A549 (cell line): ENCODE measurements at regions not wholly inside any gene's neighbourhood (a gene's known extent, or its start where the extent isn't known, plus 50 kb on each side); places are given as distances from the start of the nearest gene placed in this dataset.

Experiments
- ATAC-seq, 2 experiments: fragments of 200-7000 bp in 1 of 2; fragments of >200 bp in 1 of 2; cut with Nextera tagmentation in 1 of 2; cut with Tn5 transposase in 1 of 2; 3 replicates each; pipeline versions ENCODE4 v1.8.0 to v1.9.1; 2018 to 2020; ENCODE audit warnings: mild to moderate bottlenecking in 1 of 2, moderate library complexity in 1 of 2
- CTCF ChIA-PET: fragments of 300-600 bp; sonication (Branson Sonifier 250); formaldehyde crosslinking; extraction: SDS; loops from one replicate; lab custom pipeline; 2021; ENCODE audit warnings: antibody characterized with exemption, inconsistent platforms; lab: Yijun Ruan, JAX
- POLR2A ChIA-PET: fragments of 350-600 bp; formaldehyde crosslinking; extraction: SDS; loops from one replicate; lab custom pipeline; 2021; ENCODE audit warnings: antibody characterized with exemption, inconsistent platforms; lab: Yijun Ruan, JAX
- DNase-seq, 2 experiments: peaks; one replicate each; pipeline versions ENCODE4 v3.0.0 to v3.0.0-alpha.2; 2011 to 2016; ENCODE audit warnings: low read depth in 1 of 2, low spot score in 1 of 2
- FAIRE-seq: peaks from 2 replicates; lab custom pipeline; 2011; peaks lifted over from hg19 to GRCh38; lab: Jason Lieb, UNC
- H3K27ac ChIP-seq, 2 experiments: fragments of >200 bp; sonication (Bioruptor Twin); formaldehyde crosslinking; 3 replicates each; pipeline ENCODE4 v1.5.1; 2016 to 2017
- H3K4me1 ChIP-seq: fragments of >200 bp; sonication (Bioruptor Twin); formaldehyde crosslinking; 3 replicates; pipeline ENCODE4 v1.6.1; 2016
- H3K4me2 ChIP-seq: fragments of >200 bp; sonication (Bioruptor Twin); formaldehyde crosslinking; 3 replicates; pipeline ENCODE4 v1.6.1; 2016
- H3K4me3 ChIP-seq: fragments of >200 bp; sonication (Bioruptor Twin); formaldehyde crosslinking; 3 replicates; pipeline ENCODE4 v1.5.1; 2016
- H3K9me3 ChIP-seq: fragments of >200 bp; sonication (Bioruptor Twin); formaldehyde crosslinking; 3 replicates; pipeline ENCODE4 v1.6.1; 2016
- BCL3 ChIP-seq: fragments of >200 bp; sonication (Bioruptor Twin); formaldehyde crosslinking; IDR thresholded peaks from 3 replicates; pipeline ENCODE4 v1.6.1; 2016
- CBX2 ChIP-seq: fragments of 200-600 bp; sonication (generic); IDR thresholded peaks from 2 replicates; pipeline ENCODE4 v1.6.1; 2016; ENCODE audit warnings: low read depth, mild to moderate bottlenecking, borderline replicate concordance
- CEBPB ChIP-seq, 2 experiments: fragments of >200 bp in 1 of 2; sonication (Bioruptor Twin) in 1 of 2; formaldehyde crosslinking in 1 of 2; IDR thresholded peaks; 2 replicates each; pipeline ENCODE4 v1.6.1; 2012 to 2016
- CHD2 ChIP-seq: fragments of 150-350 bp; IDR thresholded peaks from 2 replicates; pipeline ENCODE4 v1.6.1; 2014; ENCODE audit warnings: low read length; ENCODE audit not compliant: partially characterized antibody
- CTCF ChIP-seq: fragments of >200 bp; sonication (Bioruptor Twin); formaldehyde crosslinking; IDR thresholded peaks from 3 replicates; pipeline ENCODE4 v1.5.1; 2016
- EHF ChIP-seq: fragments of 250-450 bp; sonication (Bioruptor Pico); IDR thresholded peaks from 2 replicates; pipeline ENCODE4 v1.5.0; 2020; ENCODE audit warnings: mild to moderate bottlenecking
- EHMT2 ChIP-seq: fragments of 200-600 bp; sonication (generic); IDR thresholded peaks from 2 replicates; pipeline ENCODE4 v1.6.1; 2016; ENCODE audit warnings: antibody characterized with exemption, low read depth, mild to moderate bottlenecking, moderate library complexity
- EP300 ChIP-seq, 2 experiments: fragments of >200 bp; sonication (Bioruptor Twin); formaldehyde crosslinking; IDR thresholded peaks; 2 replicates in 1 of 2; 3 replicates in 1 of 2; pipeline ENCODE4 v1.6.1; 2016 to 2017
- FOSB ChIP-seq: fragments of 250-450 bp; sonication (Bioruptor Pico); IDR thresholded peaks from 2 replicates; pipeline ENCODE4 v1.5.0; 2020; ENCODE audit warnings: mild to moderate bottlenecking, moderate library complexity
- HDAC2 ChIP-seq: fragments of 200-600 bp; sonication (generic); IDR thresholded peaks from 2 replicates; pipeline ENCODE4 v1.6.1; 2016
- HOXA7 ChIP-seq: fragments of 250-450 bp; sonication (Bioruptor Pico); IDR thresholded peaks from 2 replicates; pipeline ENCODE4 v1.5.0; 2020; ENCODE audit warnings: mild to moderate bottlenecking, moderate library complexity
- HOXB13 ChIP-seq: fragments of 250-450 bp; sonication (Bioruptor Pico); IDR thresholded peaks from 2 replicates; pipeline ENCODE4 v1.5.0; 2020; ENCODE audit warnings: low read depth, mild to moderate bottlenecking, moderate library complexity
- KDM5A ChIP-seq: fragments of 200-600 bp; sonication (generic); IDR thresholded peaks from 2 replicates; pipeline ENCODE4 v1.6.1; 2016; ENCODE audit warnings: antibody characterized with exemption, mild to moderate bottlenecking
- MAFK ChIP-seq: fragments of 450-650 bp; IDR thresholded peaks from 2 replicates; pipeline ENCODE4 v1.6.1; 2014; ENCODE audit not compliant: partially characterized antibody
- MAZ ChIP-seq: fragments of 150-350 bp; IDR thresholded peaks from 2 replicates; pipeline ENCODE4 v1.6.1; 2014; ENCODE audit warnings: antibody characterized with exemption, low read depth, low read length, borderline replicate concordance
- POLR2A ChIP-seq: IDR thresholded peaks from 2 replicates; pipeline ENCODE4 v1.6.1; 2012; ENCODE audit warnings: mild to moderate bottlenecking, low read length
- POLR2AphosphoS2 ChIP-seq: conservative IDR thresholded peaks from 2 replicates; pipeline ENCODE4 v1.6.1; 2012; ENCODE audit warnings: low read length, improper control_type of control experiment, inconsistent platforms
- RCOR1 ChIP-seq: fragments of 150-350 bp; IDR thresholded peaks from 2 replicates; pipeline ENCODE4 v1.6.1; 2014; ENCODE audit warnings: antibody characterized with exemption, low read length, low read depth
- RFX5 ChIP-seq: fragments of 450-650 bp; IDR thresholded peaks from 2 replicates; pipeline ENCODE4 v1.7.1; 2014; ENCODE audit warnings: antibody characterized with exemption, mild to moderate bottlenecking, moderate library complexity
- SMC3 ChIP-seq: fragments of >200 bp; sonication (Bioruptor Twin); formaldehyde crosslinking; IDR thresholded peaks from 3 replicates; pipeline ENCODE4 v1.6.1; 2018; ENCODE audit warnings: inconsistent platforms
- TFCP2L1 ChIP-seq: fragments of 250-450 bp; sonication (Bioruptor Pico); IDR thresholded peaks from 2 replicates; pipeline ENCODE4 v1.5.0; 2021; ENCODE audit warnings: mild to moderate bottlenecking
- ZC3H11A ChIP-seq: fragments of 450-650 bp; IDR thresholded peaks from 2 replicates; pipeline ENCODE4 v1.6.1; 2014; ENCODE audit warnings: antibody characterized with exemption, mild to moderate bottlenecking
- ZFP36 ChIP-seq: fragments of 450-650 bp; IDR thresholded peaks from 2 replicates; pipeline ENCODE4 v1.6.1; 2014; ENCODE audit warnings: borderline replicate concordance; ENCODE audit not compliant: partially characterized antibody
- ZNF302 ChIP-seq: fragments of 250-450 bp; sonication (Bioruptor Pico); IDR thresholded peaks from 2 replicates; pipeline ENCODE4 v1.9.0; 2021; ENCODE audit warnings: inconsistent platforms, mild to moderate bottlenecking, moderate library complexity
- WGBS: methylation state at CpG from one replicate; pipeline ENCODE4 v1.1.6; 2017; ENCODE audit errors: missing lambda C conversion rate; 5-methylcytosine and 5-hydroxymethylcytosine counted together
- TF ChIP-seq, protein P1 (sequence below): IDR thresholded peaks from 2 replicates; pipeline ENCODE4 v1.6.1; 2012; ENCODE audit warnings: low read depth, borderline replicate concordance

GRCh38 chr21:36260802-36261201 lies 59.2 kb upstream of the MORC3 start:
- FAIRE-seq (no peak), DNase-seq (no peak)
- ChIA-PET POLR2A (no interaction called here), CTCF (interaction anchor here (0.7 to 2.1 kb wide), 9 partner anchors 9 to 91 kb away, joined by 3 to 9 read pairs (median 4); no protein-coding TSS in a partner anchor)
- no peak overlapping the region; the same call in 1 of the 3 replicates for H3K4me3 ChIP-seq
- H3K4me1 ChIP-seq, result no peaks in the 10 kb centered on the region
- H3K9me3 ChIP-seq, result no peaks in the 10 kb centered on the region
- peak overlapping the region; percentile 72 for H3K4me2 ChIP-seq
- TF ChIP-seq MAZ (no peak), MAFK (no peak), HOXB13 (no peak), RCOR1 (no peak), EHMT2 (no peak), RFX5 (no peak), EHF (CRISPR knock-in tag) (no peak), FOSB (CRISPR knock-in tag) (no peak), POLR2A (no peak)
- TF ChIP-seq, protein P1, sequence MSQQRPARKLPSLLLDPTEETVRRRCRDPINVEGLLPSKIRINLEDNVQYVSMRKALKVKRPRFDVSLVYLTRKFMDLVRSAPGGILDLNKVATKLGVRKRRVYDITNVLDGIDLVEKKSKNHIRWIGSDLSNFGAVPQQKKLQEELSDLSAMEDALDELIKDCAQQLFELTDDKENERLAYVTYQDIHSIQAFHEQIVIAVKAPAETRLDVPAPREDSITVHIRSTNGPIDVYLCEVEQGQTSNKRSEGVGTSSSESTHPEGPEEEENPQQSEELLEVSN, result no peak
- TF ChIP-seq, all 56 proteins: peak for 0
- no peak overlapping the region for H3K27ac ChIP-seq
- over 99% methylated on average over 5 of the region's 5 CpGs for WGBS
- ATAC-seq, result no peak

GRCh38 chr21:36261459-36261858 lies 58.5 kb upstream of the MORC3 start:
- DNase-seq, result no peak
- no peak for FAIRE-seq
- Histone ChIP-seq H3K4me3 (no peak overlapping the region), H3K9me3 (no peaks in the 10 kb centered on the region), H3K4me1 (no peaks in the 10 kb centered on the region), H3K27ac (no peak overlapping the region), H3K4me2 (no peak overlapping the region)
- ChIA-PET POLR2A (no interaction called here), CTCF (interaction anchor here (0.6 to 2.1 kb wide), 7 partner anchors 16 to 92 kb away, joined by 3 to 7 read pairs (median 4); no protein-coding TSS in a partner anchor)
- WGBS, result 75% methylated on average over 5 of the region's 5 CpGs
- no peak for ATAC-seq
- TF ChIP-seq CEBPB (IDR thresholded peaks at IDR 0.05) (no peak), SMC3 (no peak), POLR2AphosphoS2 (no peak), KDM5A (no peak), ZNF302 (CRISPR knock-in tag) (no peak), TFCP2L1 (CRISPR knock-in tag) (no peak), RCOR1 (no peak), CHD2 (no peak), EP300 (IDR thresholded peaks at IDR 0.05) (no peak), ZFP36 (no peak), EHMT2 (no peak), CBX2 (no peak), ZC3H11A (no peak), CTCF (no peak), EHF (CRISPR knock-in tag) (no peak), MAFK (no peak), HDAC2 (no peak), MAZ (no peak), HOXA7 (CRISPR knock-in tag) (no peak), BCL3 (no peak)
